Non-pigmented ciliary epithelial cell (primary cell): ENCODE measurements at regions not wholly inside any gene's neighbourhood (a gene's known extent, or its start where the extent isn't known, plus 50 kb on each side); places are given as distances from the start of the nearest gene placed in this dataset.
"Not testable (repeated sequence)": the region's sequence is repeated elsewhere in the genome, so short reads cannot be mapped to it uniquely, and the experiment has no call there.

Experiments used
- DNase-seq: peaks from one replicate; pipeline ENCODE4 v3.0.0-alpha.2; 2010; ENCODE audit warnings: low read depth

DNA sequence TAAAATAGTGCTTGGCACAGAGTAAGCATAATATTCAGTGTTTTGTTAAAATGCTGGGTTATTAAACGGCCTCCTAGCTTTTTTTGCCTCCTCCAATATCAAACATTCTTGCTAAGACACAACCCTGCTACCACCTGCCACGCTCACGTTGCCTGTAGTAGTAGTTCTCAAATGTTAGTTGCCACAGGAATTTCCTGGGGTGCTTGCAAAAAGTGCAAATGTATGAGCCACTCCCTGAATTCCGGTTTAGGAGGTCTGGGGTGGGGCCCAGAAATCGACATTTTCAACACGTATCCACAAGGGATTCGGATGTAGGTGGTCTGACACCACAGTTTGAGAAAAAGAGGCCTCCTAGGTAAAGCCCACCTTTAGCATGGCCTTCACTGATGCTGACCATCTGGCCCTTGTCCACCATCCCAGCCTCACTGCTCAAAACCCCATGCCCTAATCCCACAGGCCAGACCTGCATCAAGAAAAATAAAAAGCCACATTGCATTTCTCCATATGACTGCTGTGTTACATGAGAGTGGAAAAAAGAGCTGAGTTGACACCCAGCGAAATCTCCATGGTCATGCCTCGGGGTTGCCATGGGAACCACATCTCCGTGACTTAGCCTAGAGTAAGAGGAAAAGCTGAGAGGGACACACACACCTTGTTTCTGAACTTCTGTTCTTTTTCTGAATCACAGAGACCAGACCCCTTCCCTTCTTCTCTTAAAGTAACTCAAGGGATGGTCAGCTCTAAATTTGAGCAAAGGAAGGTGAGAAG is 116.4 kb upstream of the HES1 start:
- no peak for DNase-seq

DNA sequence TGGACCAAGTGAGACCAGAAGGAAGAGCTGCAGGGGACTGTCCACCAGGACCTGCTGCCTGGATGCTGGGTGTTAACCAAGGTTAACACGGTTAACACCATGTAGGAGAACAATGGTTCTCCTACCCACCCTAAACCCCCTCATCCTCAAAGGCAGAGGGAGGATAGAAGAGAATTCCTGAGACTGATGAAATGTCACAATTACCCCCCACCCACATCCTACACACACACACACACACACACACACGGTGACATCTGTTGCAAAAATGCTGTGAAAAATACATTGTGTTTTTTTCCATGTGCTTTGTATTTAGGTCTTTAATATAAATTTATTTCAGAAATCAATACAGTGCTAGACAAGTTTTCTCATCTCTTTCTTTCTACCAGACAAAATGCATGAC is 113.9 kb upstream of the HES1 start:
- DNase-seq = no peak

DNA sequence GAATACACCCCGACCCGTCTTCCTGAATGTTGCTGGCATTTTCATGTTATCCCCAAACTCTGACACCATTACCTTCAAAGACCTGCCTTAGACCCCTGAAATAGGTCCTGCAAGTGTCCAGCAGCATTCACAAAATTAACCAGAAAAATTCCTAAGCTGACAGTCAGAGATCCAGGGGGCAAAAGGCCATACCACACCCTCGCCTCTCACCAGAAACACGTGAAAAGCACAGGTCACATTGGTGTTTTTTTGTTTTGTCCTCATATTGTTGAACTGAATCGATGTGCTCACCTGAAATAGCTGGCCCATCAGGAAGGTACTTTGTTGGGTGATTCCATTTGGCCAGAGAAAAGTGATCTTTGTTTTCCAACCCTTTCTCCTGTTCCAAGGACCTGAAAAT is 113.1 kb upstream of the HES1 start:
- DNase-seq = no peak

DNA sequence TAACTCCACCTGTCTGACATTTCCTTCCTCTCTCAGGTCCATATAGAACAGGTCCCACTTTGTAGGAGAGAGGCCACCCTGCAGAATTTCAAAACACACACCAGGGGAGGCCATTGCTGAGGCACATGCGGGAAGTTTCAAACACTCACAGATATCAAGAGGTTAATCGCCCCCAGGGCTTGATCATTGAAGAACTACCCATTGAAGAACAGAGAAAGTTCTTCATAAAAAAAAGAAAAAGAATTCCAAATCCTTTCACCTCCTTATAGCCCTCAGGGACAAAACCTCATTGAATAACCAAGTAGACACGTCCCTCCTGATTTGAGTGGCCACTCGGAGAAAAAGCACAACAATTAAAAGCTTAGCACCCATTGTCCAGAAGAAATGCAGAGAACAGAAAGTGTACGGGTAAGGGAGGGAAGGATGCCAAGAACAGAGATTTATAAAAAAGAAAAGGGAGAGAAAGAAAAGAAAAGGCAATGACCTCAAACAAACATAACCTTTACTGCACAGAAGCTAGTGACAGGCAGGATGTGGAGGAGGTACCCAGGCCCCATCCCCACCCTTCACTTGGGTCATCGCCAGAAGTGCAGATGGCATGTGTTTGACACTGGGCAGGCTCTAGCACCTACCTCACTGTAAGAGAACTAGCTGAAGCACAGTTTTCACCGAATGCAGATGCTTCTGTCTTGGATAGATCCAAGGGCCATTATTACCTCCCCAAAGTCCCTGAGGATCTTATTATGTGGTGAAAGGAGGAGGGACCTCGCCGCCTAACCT is 112.3 kb upstream of the HES1 start:
- no peak for DNase-seq

DNA sequence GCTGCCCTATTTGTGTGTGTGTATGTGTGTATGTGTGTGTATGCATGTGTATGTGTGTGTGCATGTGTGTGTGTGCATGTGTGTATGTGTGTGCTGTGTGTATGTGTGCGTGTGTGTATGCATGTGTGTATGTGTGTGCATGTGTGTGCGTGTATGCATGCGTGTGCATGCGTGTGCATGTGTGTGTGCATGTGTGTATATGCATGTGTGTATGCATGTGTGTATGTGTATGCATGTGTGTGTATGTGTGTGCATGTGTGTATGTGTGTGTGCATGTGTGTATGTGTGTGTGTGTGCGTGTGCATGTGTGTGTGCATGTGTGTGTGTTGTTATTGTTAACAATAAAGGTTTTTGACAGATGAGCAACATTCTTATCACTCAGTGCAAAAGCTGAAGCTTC is 110.8 kb upstream of the HES1 start:
- no peak for DNase-seq

DNA sequence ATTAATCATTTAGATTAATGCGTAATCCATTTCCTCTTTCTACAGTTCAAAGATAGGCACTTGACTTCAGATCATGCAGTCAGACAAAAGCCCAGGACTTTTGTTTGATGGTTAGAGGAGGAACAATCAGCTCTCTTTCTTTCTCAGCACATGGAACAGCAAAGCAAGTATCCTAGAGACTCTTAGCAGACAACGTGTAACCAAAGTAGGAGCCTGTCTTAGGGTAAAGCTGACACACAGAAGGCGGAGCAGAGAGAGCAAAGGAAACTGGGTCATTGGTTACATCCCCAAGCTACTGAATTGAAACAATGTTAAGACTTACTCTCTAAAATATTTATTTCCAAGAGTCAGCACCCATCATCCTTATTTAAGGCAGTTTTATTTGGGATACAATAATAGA is 110.0 kb upstream of the HES1 start:
- no peak for DNase-seq

DNA sequence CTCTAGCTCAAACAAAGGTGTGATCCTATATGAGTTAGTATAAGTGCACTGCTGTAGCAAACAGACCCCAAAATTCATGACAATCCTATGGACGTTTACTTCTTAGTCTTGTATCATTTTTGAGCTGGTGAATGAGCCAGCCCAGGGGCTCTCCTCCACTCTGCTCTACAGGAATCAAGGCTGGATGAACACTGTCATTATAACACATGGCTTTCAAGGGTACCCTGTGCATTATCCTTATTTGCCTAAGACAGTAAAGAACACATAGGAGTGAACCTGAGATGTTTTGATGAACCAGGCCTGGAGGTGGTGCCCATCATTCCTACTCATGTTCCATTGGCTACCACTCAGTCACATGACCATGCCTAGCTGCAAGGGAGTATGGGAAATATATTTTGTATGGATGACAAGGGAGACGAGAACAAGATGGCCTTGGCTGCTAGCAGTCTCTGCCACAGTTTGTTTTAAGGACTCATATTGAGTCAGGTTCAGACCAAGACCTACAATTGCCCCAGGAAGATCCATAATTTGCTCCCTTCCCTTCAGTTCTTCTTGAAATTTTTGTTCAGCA is 107.4 kb upstream of the HES1 start:
- no peak for DNase-seq

DNA sequence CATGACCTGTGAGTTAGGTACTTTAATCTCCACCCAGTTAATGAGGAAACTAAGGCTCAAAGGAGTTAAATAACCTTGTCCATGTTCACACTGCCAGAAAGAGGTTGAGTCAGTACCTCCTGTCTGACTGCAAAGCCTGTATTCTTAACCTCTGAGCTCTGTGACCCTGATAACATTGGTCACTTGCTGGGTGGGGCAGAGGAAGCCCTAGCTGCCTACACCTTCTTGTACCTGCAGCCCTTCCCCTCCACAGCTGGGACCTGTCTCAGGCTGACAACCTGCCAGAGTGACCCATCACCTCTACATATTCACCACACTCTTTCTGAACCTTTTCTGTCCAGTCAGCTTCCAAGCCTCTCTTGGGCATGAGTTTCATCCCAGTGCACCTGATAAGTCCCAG is 106.1 kb upstream of the HES1 start:
- no peak for DNase-seq

DNA sequence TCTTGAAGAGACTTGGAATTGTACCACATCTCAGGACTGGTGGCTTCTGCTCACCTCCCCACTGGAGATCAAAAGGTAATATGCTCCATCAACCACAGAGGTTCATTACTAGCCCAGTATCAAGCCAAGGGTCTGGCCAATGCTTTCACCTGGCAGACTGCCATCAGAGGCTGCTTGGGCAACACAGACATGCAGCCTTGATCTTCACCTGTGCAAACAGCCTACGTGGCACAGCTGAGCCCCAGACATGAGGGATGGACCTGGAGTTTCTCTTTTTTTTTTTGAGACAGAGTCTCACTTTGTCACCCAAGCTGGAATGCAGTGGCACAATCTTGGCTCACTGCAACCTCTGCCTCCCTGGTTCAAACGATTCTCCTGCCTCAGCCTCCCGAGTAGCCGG is 105.6 kb upstream of the HES1 start:
- DNase-seq = no peak

DNA sequence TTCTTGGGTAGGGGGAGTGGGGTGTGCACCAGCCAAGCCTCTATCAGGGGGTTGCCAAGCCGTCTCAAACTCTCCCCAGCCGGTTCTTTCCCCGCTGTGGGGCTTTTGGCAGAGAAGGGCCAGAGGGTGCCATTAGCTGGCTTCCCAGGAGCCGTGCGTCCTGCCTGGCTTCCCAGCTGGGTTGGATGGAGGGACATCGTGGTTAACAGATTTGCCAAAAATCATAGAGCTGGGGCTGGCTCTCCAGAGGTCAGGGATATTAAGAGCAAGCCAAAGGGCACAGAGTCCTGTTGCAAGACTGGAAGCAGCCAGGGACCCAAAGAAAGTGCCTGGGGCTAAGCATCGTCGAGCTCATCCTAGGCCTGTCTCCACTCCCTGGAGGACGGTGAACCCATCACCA is 104.6 kb upstream of the HES1 start:
- no peak for DNase-seq

DNA sequence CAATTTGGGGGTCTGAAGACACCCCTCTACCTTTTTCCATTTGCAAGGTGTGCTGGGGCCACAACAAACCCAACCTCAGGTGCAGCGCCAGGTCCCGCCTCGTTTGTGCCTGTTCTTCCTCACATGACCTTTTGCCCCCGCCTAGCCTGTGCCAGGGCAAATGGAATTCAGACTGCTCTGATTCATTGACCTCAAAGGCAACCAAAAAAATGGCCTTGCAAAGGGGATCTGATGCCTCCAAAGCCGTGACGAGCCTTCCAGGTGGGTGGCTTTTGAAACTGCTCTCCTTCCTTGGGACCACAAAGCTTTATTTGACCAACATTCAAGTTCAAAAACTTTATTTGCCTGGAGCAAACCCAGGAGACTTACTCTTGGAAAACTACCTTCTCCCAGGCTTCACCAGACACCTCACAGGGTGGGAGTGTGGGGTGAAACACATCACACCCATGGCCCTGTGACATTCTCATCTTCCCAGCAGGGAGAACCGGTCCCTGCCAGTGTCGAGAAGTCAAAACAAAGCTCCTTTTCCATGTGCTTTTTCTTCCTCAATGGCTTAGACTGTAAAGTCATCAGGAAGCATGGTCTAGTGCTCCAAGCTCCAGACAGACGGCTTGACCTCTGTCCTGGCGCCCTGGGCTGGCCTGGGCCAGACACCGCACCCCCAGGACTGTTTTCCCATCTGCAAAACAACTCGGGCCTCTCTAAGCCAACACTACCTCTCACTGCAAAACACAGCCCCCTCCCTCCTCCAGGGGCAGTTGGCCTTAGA is 103.9 kb upstream of the HES1 start:
- DNase-seq = no peak

DNA sequence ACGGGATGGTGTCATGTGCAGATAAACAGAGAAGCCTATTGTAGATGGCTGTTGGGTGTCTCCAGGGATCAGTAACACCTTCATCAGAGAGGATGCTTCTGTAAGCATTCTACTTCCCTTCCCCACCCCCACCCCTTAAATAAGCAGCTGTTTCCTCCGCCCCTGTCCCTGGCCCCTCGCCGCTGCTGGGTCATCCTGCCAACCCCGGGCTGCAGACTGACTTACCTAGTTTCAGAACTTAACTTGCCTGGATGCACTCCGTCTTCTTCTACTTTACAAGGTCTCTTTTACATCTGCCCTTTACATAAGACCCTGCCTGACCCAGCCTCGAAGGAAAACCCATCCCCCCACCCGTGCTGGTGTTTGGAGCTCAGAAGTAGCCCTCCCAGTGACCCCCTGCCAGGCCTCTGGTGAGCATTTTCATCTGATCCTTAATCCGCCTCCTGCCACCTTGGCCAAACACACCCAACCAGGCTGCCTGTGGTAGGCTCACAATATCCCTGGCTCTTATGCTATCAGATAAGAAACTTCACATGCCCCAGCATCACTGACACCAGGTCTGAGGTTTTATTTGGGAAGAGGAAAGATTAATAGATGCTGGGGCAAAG is 103.0 kb upstream of the HES1 start:
- no peak for DNase-seq

DNA sequence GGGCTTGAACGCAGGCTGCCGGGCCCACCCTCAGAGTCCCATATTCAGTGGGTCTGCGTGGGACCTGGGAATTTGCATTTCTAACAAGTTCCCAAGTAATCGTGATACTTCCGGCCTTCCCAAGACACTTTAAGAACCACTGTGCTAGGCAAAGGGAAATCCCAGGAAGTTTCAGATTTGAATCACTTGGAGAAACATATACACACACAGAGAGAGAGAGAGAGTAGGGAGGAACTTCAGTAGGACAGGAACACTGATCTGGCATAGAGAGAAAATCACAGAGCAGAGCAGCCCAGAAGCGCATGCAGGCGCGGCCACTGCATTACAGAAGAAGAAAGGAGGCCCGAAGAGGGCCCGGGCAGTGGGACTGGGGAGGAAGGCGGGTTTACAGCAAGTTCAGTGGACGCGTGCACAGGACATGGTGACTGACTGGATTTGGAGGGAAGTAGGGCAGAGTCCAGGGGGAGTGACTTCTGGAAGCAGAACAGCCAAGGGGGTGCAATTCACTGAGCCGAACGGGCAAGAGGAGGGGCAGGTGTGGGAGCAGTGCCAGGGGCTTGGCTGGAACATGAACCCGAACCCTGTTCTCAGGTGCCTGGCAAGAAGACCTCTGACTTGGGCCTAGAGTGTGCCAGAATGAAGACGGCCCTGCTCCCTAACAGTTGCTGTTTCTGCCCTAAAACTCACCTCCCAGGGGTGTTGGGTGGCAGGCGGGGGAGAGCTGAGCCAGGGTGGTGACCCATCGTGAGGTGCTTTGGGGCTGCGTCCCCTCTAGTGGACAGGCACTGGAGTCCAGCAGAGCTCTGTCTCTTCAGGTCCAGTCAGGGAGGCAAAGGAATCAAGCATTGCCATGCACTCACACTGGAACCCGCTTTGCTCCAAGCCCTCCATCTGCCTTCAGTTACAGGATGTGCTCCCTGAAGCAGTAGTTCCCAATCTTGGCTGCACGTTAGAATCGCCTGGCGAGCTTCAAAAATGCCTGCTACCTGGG is 101.3 kb upstream of the HES1 start:
- no peak for DNase-seq

DNA sequence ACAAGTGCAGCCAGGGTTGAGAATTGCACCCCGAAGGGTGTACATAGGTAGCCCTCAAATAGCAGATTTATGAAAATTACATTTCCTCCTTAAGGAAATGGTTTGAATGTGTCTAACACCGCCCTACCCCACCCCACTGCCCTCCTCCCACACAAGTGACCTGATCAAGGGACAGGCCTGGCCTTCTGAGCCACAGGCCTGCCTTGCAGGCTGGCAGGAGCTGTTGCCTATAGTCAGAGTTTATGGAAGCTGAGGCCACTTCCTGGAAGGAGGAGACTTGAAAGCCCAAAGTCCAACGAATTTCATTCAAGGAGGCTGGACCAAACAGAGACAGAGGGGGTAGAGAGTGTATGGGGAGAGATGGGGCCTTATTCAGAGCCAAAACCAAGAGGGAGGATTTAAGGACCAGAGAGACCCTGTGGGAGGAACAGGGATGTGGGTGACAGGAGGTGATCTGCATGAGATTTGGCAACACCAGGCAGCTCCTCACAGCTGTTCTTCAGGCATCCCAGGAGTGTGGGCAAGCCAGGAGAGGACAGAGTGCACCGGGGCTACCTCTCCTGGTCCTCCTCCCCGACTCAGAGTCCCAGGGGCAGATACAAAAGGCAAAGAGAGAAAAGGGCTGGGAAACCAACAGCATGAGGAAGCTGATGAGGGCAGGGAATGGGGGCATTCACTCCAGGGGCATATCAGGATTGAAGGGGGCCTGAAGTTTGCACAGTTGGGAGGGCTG is 100.4 kb upstream of the HES1 start:
- no peak for DNase-seq

DNA sequence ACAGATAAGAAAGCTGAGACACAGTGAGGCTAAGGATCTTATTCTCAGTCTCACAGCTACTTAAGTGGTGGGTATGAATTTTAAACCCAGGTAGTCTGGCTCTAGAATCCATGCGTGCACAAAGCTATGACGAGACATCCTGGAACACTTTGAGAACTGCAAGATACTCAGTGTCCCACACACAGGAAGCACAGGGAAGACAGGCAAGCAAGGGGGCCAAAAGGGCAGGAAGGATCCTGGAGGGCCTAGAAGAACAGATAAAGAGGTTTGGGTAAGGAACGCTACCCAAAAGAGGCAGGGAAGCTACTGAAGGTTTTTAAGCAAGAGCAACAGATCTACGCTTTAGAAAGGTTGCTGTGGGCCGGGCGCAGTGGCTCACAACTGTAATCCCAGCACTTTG is 99.1 kb upstream of the HES1 start:
- DNase-seq = no peak

DNA sequence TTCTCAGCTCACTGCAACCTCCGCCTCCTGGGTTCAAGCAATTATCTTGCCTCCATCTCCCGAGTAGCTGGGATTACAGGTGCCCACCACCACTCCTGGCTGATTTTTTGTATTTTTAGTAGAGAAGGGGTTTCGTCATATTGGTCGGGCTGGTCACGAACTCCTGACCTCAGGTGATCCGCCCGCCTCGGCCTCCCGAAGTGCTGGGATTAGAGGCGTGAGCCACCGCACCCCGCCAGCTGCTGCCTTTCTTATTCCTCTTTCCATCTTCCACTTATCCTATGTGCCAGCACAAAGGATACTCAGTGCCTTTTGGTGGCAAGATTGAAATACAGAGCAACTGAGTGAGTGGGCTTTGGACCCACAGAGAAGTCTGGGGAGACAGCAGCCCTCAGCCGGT is 97.6 kb upstream of the HES1 start:
- DNase-seq = not testable (repeated sequence)

DNA sequence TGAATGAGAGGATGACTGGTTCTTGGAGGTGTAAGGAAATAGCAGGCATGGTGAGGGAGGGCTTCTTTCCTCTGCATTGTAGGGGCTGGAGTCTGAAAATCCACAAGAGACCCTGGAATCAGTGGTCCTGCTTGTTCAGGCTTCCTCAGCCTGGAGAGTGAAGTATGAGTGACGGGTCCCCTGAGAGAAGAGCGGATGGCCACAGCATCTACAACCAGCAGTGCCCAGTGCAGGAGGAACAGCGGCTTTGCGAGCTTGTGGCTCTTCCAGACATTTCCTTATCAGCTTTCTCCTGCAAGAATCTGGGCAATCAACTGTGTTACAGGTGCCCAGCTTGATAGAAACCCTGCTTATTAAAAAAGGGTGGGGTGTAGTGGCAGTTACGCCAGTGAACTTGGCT is 97.0 kb upstream of the HES1 start:
- DNase-seq = no peak

DNA sequence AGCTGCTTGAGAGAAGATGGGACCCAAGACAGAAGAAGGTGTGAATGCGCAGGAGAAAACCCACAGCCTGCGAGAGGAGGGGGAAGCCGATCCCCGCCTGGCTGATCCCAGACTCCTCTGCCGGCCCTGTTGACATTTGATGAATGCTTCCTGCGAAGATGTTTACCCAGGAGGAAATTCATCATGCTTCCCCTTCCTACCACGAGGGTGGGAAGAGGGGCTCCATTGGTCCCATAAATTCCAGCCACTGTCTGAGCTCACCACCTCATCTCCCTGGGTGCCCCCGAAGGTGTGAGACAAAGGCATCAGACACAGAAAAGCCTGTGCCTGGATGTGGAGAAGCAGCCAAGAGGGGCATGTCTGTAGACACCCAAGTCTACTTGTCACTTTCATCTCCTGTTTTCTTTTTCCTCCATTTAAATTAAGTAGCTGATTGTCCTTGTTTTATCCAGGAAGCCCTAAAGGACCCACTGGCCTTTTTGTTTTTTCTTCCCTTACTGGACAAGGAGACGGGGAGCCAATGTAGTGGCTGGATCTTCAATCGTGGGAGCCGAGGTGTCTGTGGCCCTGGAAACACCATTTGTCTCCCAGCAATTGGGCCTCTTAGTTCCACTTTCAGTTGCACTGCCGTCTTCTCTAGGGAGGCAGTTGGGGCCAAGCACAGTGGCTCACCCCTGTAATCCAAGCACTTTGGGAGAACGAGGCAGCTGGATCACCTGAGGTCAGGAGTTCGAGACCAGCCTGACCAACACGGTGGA is 95.3 kb upstream of the HES1 start:
- no peak for DNase-seq

DNA sequence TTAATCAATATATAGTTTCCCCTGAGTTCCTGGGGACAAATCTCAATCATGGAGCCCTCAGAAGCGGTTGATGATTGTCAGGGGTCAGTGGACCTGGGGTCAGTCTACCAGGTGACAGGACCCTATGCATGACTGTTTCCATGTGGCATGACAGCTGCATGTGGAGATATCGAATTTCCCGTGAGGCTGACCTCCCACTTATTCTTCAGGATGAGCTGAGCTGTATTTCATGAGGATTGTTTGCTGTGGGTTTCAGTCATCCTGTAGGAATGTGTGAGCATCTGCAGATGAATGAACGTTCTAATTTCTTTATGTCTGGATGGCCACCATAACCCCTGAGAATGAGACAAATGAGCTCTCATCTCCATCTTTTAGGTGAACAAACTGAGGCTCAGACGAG is 93.0 kb upstream of the HES1 start:
- peak; percentile 63 for DNase-seq

DNA sequence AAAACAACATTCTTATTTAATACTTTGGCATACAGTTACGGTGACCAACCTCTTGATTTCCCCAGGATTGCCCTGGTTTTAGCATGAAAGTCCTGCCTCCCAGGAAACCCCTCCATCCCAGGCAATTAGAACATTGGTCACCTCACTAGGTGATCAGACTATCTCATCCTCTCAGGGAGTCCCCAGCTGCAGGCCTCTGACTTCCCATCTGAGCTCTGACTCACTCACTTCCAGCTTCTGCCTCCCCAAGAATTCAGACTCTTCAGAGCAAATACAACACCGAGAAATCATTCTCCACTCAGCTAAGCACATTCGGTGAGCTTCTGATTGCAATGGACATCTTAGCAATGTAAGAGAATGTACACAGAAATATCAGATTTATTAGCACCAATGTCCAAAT is 92.4 kb upstream of the HES1 start:
- peak; percentile 75 for DNase-seq
